Gastrocnemius medialis (tissue), 4 donors: ENCODE measurements at regions not wholly inside any gene's neighbourhood (a gene's known extent, or its start where the extent isn't known, plus 50 kb on each side); places are given as distances from the start of the nearest gene placed in this dataset.

ENCODE experiments used
- ATAC-seq, 2 donors: fragments of 150-250 bp; one replicate each; pipeline ENCODE4 v1.9.1; 2016
- DNase-seq, 2 donors: peaks; one replicate each; pipeline ENCODE4 v3.0.0-alpha.2; 2019
- H3K27ac ChIP-seq, 4 donors: fragments of 200-600 bp; sonication (generic); 1 replicate in 1 of 4; 2 replicates in 3 of 4; pipeline ENCODE4 v1.5.1; 2016 to 2018; ENCODE audit warnings: mild to moderate bottlenecking in 2 of 4, moderate library complexity in 1 of 4
- H3K27me3 ChIP-seq, 3 donors: fragments of 200-600 bp; sonication (generic) in 2 of 3; 1 replicate in 1 of 3; 2 replicates in 2 of 3; pipeline versions ENCODE4 v1.5.1 to v1.6.0; 2016 to 2019; ENCODE audit warnings: mild to moderate bottlenecking in 1 of 3, moderate library complexity in 1 of 3
- H3K36me3 ChIP-seq, 2 donors: fragments of 200-600 bp; sonication (generic) in 1 of 2; one replicate each; pipeline ENCODE4 v1.5.1; 2017 to 2018
- H3K4me1 ChIP-seq, 2 donors: fragments of 200-600 bp; sonication (generic) in 1 of 2; one replicate each; pipeline ENCODE4 v1.5.1; 2016 to 2017; ENCODE audit warnings: mild to moderate bottlenecking in 2 of 2
- H3K4me3 ChIP-seq, 4 donors: fragments of 200-600 bp; sonication (generic) in 3 of 4; 1 replicate in 1 of 4; 2 replicates in 3 of 4; pipeline ENCODE4 v1.5.1; 2016 to 2019; ENCODE audit warnings: mild to moderate bottlenecking in 2 of 4
- H3K9me3 ChIP-seq, 3 donors: fragments of 200-600 bp; sonication (generic) in 2 of 3; 1 replicate in 1 of 3; 2 replicates in 2 of 3; pipeline ENCODE4 v1.5.1; 2016 to 2019
- POLR2A ChIP-seq, 2 donors: fragments of 450-650 bp; IDR thresholded peaks; one replicate each; pipeline ENCODE4 v1.6.1; 2017; ENCODE audit warnings: antibody characterized with exemption in 2 of 2, mild to moderate bottlenecking in 2 of 2, moderate library complexity in 2 of 2
- in situ Hi-C, 4 donors: fragments of 200-750 bp; cut with MboI; loops; one replicate each; pipeline versions ENCODE4 v1.15.0 to v1.8.0; 2017; ENCODE audit warnings: low sequenced_read_pairs in 4 of 4
- intact Hi-C: fragments of 100-400 bp; cut with DNase I; formaldehyde crosslinking; loops from one replicate; pipeline ENCODE4 v1.15.1; 2023; ENCODE audit warnings: low total_unique reads
- TF ChIP-seq, protein P1 (sequence below), 5 experiments: fragments of 450-650 bp in 3 of 5; fragments of 200-600 bp in 2 of 5; sonication (generic) in 2 of 5; IDR thresholded peaks in 4 of 5; conservative IDR thresholded peaks in 1 of 5; 1 replicate in 4 of 5; 2 replicates in 1 of 5; pipeline ENCODE4 v1.5.1; 2016 to 2019; ENCODE audit warnings: antibody characterized with exemption in 5 of 5, mild to moderate bottlenecking in 3 of 5, moderate library complexity in 3 of 5

DNA sequence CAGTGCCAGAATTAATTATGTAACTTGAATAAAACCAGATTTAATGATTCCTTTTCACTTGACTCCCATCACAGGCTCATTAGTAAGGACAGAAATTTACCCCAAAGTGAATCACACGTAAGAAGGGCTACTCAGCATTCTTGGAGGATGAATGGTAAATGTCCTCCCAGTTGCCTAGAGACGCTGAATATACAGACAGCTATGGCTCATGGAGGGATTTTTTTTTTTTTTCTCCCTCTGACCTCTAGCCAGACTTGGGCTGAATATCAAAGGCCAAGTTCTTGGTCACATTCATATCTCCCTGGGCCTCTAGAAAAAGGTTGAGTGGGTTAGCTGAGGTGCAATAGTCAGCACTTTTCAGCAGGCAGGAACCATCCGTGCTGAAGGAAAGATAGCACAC, 77.5 kb downstream of the PHLDA1 start:
- Histone ChIP-seq H3K27me3 (no peaks in the 10 kb centered on the region), H3K9me3 (no peaks in the 10 kb centered on the region), H3K36me3 (no peaks in the 10 kb centered on the region), H3K4me1 (no peaks in the 10 kb centered on the region), H3K27ac (no peak overlapping the region), H3K4me3 (no peak overlapping the region)
- ATAC-seq (no peak), DNase-seq (no peak)
- TF ChIP-seq, protein P1, sequence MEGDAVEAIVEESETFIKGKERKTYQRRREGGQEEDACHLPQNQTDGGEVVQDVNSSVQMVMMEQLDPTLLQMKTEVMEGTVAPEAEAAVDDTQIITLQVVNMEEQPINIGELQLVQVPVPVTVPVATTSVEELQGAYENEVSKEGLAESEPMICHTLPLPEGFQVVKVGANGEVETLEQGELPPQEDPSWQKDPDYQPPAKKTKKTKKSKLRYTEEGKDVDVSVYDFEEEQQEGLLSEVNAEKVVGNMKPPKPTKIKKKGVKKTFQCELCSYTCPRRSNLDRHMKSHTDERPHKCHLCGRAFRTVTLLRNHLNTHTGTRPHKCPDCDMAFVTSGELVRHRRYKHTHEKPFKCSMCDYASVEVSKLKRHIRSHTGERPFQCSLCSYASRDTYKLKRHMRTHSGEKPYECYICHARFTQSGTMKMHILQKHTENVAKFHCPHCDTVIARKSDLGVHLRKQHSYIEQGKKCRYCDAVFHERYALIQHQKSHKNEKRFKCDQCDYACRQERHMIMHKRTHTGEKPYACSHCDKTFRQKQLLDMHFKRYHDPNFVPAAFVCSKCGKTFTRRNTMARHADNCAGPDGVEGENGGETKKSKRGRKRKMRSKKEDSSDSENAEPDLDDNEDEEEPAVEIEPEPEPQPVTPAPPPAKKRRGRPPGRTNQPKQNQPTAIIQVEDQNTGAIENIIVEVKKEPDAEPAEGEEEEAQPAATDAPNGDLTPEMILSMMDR (IDR thresholded peaks at IDR 0.05 in 4 of 5, conservative IDR thresholded peaks at IDR 0.05 in 1 of 5) = no peak
- TF ChIP-seq POLR2A (IDR thresholded peaks at IDR 0.05) = no peak
- intact Hi-C loops = no loop called here
- in situ Hi-C loops = no loop called here

DNA sequence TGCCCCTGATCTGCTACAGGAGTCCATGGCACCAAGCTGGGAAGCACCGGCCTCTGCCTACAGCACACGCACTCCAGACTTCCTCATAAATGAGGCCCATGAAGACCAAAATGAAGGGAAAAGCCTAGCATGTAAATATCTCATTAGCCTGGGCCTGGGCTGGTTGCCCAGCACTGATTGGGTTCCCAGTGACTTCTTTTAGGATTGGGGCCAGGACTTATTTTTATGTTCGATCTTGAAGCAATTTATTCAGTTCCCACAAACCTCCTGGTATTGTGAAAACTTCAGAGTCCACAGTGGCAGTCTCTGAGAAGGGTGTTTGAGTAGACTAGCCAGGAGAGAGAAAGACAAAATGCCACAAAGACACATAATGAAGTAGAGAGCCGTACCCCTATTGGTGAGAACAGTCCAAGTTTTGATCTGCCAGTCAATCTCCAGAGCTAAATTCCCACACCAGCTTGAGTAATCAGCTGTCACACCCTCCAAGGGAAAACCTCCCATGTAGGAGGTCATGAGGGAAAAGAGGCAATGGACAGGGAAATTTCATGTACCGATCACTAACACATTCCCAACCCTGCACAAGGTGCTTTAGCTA, 78.2 kb downstream of the PHLDA1 start:
- in situ Hi-C loops = no loop called here
- no peaks in the 10 kb centered on the region for H3K27me3 ChIP-seq

DNA sequence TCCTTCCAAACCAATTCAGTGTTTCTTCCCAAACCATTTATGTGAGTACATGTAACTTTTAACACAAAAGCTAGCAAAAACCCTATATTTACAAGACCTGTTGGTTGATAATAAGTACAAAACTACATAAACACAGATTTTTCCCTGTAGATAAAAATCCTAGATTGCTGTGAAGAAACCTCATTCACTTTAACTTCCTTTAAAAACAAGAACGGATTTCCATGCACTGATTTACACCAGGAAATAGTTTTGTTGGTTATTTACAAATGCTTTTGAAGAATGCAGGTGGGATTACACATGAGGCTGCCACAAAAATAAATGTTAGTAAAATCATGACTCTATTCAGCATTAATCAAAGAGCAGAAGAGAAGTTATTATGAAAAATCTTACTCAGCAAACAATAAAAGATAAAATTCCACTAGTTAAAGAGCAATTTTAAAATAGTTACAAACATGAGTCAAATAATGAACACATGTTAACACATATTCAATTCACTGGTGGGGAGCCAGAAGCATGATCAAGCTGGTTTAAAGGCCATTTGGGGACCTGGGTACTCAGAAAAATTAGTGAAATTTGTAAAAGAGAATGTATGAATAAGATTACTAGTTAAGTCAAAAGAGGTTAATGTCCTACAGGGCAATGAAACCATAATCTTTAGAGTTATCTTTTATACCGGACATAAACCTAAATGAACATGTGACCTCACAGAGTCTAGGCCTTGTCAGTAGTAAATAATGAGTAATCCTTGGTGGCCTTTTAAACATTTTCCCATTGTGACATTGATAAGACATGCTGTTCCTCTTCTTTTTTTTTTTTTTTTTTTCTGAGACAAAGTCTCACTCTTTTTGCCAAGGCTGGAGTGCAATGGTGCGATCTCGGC, 79.9 kb downstream of the PHLDA1 start:
- no peak overlapping the region for H3K27ac ChIP-seq
- in situ Hi-C loops = no loop called here

More for the DNA sequence above, 78.2 kb downstream of the PHLDA1 start:
- H3K27ac ChIP-seq = no peak overlapping the region
- H3K9me3 ChIP-seq = no peaks in the 10 kb centered on the region
- H3K4me1 ChIP-seq = no peaks in the 10 kb centered on the region
- DNase-seq (no peak), ATAC-seq (no peak)
- no peak overlapping the region for H3K4me3 ChIP-seq
- TF ChIP-seq, protein P1 (IDR thresholded peaks at IDR 0.05 in 4 of 5, conservative IDR thresholded peaks at IDR 0.05 in 1 of 5) = no peak
- TF ChIP-seq POLR2A (IDR thresholded peaks at IDR 0.05) = no peak
- no peaks in the 10 kb centered on the region for H3K36me3 ChIP-seq
- intact Hi-C loops = no loop called here

DNA sequence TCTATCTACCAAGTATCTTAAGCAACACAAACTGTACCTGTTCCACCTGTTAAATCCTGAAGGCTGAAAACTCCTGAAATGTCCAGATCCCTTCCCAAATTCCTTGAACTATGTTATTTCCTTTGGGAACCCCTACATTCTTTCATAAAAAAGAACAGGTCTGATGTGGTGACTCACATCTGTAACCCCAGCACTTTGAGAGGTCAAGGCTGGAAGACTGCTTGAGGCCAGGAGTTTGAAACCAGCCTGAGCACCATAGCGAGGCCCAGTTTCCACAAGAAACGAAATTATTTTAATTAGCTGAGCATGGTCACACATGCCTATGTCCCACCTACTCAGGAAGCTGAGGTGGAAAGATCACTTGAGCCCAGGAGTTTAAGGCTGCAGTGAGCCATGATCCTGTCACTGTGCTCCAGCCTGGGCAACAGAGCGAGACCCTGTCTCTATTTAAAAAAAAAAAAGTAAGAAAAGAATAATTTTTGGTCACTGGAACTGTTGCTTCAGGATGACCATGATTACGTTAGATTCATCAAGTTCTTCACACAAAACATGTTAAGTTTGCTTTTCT, 84.3 kb downstream of the PHLDA1 start:
- no peaks in the 10 kb centered on the region for H3K4me1 ChIP-seq
- in situ Hi-C loops (no loop called here), intact Hi-C loops (no loop called here)
- no peaks in the 10 kb centered on the region for H3K36me3 ChIP-seq
- no peaks in the 10 kb centered on the region for H3K9me3 ChIP-seq
- DNase-seq (no peak), ATAC-seq (no peak)
- no peaks in the 10 kb centered on the region for H3K27me3 ChIP-seq
- H3K4me3 ChIP-seq = no peak overlapping the region
- no peak overlapping the region for H3K27ac ChIP-seq
- no peak for TF ChIP-seq POLR2A (IDR thresholded peaks at IDR 0.05)
- TF ChIP-seq, protein P1 (IDR thresholded peaks at IDR 0.05 in 4 of 5, conservative IDR thresholded peaks at IDR 0.05 in 1 of 5) = no peak

More for the DNA sequence above, 79.9 kb downstream of the PHLDA1 start:
- no peaks in the 10 kb centered on the region for H3K9me3 ChIP-seq
- no peaks in the 10 kb centered on the region for H3K36me3 ChIP-seq
- DNase-seq (no peak), ATAC-seq (no peak)
- intact Hi-C loops = no loop called here
- no peak for TF ChIP-seq POLR2A (IDR thresholded peaks at IDR 0.05)
- TF ChIP-seq, protein P1 (IDR thresholded peaks at IDR 0.05 in 4 of 5, conservative IDR thresholded peaks at IDR 0.05 in 1 of 5) = no peak
- H3K27me3 ChIP-seq = no peaks in the 10 kb centered on the region
- H3K4me3 ChIP-seq = no peak overlapping the region
- H3K4me1 ChIP-seq = no peaks in the 10 kb centered on the region
